HUES64 (cell line): ENCODE measurements at regions not wholly inside any gene's neighbourhood (a gene's known extent, or its start where the extent isn't known, plus 50 kb on each side); places are given as distances from the start of the nearest gene placed in this dataset.
"Not testable (repeated sequence)": the region's sequence is repeated elsewhere in the genome, so short reads cannot be mapped to it uniquely, and the experiment has no call there.

Experiments used
- H3K27ac ChIP-seq: 2 replicates; pipeline ENCODE4 v1.7.0; 2013; ENCODE audit warnings: low read depth, low read length, inconsistent platforms
- H3K27me3 ChIP-seq: 2 replicates; pipeline ENCODE4 v1.6.1; 2013; ENCODE audit warnings: mild to moderate bottlenecking, low read length; ENCODE audit not compliant: insufficient read depth
- H3K36me3 ChIP-seq: 2 replicates; pipeline ENCODE4 v1.6.1; 2013; ENCODE audit warnings: mild to moderate bottlenecking, low read length; ENCODE audit not compliant: insufficient read depth
- H3K4me1 ChIP-seq: 2 replicates; pipeline ENCODE4 v1.6.1; 2013; ENCODE audit warnings: mild to moderate bottlenecking, low read length, moderate library complexity; ENCODE audit not compliant: insufficient read depth
- H3K4me3 ChIP-seq: 2 replicates; pipeline ENCODE4 v1.5.1; 2013; ENCODE audit warnings: mild to moderate bottlenecking, low read length, moderate library complexity
- H3K9ac ChIP-seq: 2 replicates; pipeline ENCODE4 v1.6.1; 2013; ENCODE audit warnings: mild to moderate bottlenecking, low read depth, low read length
- H3K9me3 ChIP-seq: 2 replicates; pipeline ENCODE4 v1.6.1; 2013; ENCODE audit warnings: low read depth, low read length; ENCODE audit not compliant: insufficient read depth
- WGBS: fragments of 150-250, 120-280 bp; methylation state at CpG from one replicate; pipeline ENCODE4 v1.1.7; 2013; ENCODE audit warnings: missing lambda C conversion rate; 5-methylcytosine and 5-hydroxymethylcytosine counted together

DNA sequence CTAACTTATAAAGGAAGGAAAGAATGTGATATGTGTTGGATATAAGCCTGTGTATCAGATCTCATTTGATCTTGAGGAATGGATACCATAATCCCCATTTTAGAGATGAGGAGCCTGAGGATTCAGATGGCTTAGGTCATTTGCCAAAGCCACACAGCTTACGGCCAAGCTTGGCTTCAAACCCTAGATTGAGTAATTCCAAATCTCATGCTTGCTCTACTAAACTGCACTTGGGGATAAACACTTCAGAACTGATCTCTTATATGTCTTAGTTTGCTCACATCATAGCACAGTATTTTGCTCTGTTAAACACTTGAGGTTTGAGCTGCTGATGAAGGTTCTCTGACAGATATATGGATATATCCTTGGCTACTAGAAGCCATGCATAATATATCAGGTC, 504.4 kb downstream of the NTRK2 start:
- Histone ChIP-seq H3K9me3 (peaks cover 5% of the 10 kb centered on the region; the same call in 1 of the 2 replicates), H3K9ac (no peak overlapping the region), H3K27me3 (no peaks in the 10 kb centered on the region), H3K36me3 (no peaks in the 10 kb centered on the region), H3K4me3 (no peak overlapping the region), H3K4me1 (peaks cover 16% of the 10 kb centered on the region), H3K27ac (no peak overlapping the region)
- 97% methylated on average over 1 of the region's 1 CpG for WGBS

GRCh38 chr9:85172001-85172978, 502.8 kb downstream of the NTRK2 start:
- peaks cover 3% of the 10 kb centered on the region for H3K4me1 ChIP-seq
- no peaks in the 10 kb centered on the region for H3K36me3 ChIP-seq
- WGBS = 86% methylated on average over 7 of the region's 7 CpGs
- H3K9ac ChIP-seq = no peak overlapping the region
- H3K27ac ChIP-seq = no peak overlapping the region
- H3K9me3 ChIP-seq = peaks cover 5% of the 10 kb centered on the region; the same call in 1 of the 2 replicates
- H3K4me3 ChIP-seq = no peak overlapping the region
- no peaks in the 10 kb centered on the region for H3K27me3 ChIP-seq

GRCh38 chr9:85171163-85171562, 501.6 kb downstream of the NTRK2 start:
- Histone ChIP-seq H3K27ac (no peak overlapping the region), H3K9ac (no peak overlapping the region), H3K9me3 (peaks cover 5% of the 10 kb centered on the region; the same call in 1 of the 2 replicates), H3K27me3 (no peaks in the 10 kb centered on the region), H3K4me3 (no peak overlapping the region), H3K36me3 (no peaks in the 10 kb centered on the region), H3K4me1 (0 out of 2 replicates have a peak, but pooled peaks cover 3% of the 10 kb centered on the region)

DNA sequence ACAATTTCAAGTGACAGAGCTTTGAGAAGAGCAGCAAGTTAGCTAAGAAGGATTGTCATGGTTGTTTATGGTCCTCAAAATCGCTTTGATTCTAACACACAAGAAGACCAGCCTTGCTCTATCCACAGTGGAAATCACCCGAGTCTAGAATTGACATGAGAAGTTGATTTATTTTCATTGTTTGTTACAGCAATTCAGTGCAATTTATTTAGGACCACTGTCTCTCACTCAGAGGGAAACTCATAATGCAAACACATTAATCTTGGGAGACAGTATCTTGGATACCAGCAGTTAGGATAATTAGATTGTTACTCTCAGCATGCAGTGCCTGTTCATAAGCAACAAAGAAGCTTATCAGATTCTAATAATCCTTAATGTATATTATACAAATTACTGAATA, 498.9 kb downstream of the NTRK2 start:
- Histone ChIP-seq H3K4me1 (0 out of 2 replicates have a peak, but pooled peaks cover 3% of the 10 kb centered on the region), H3K9me3 (peaks cover 5% of the 10 kb centered on the region; the same call in 1 of the 2 replicates), H3K36me3 (no peaks in the 10 kb centered on the region), H3K27me3 (no peaks in the 10 kb centered on the region), H3K27ac (no peak overlapping the region), H3K4me3 (no peak overlapping the region), H3K9ac (no peak overlapping the region)
- WGBS = 91% methylated on average over 1 of the region's 2 CpGs

DNA sequence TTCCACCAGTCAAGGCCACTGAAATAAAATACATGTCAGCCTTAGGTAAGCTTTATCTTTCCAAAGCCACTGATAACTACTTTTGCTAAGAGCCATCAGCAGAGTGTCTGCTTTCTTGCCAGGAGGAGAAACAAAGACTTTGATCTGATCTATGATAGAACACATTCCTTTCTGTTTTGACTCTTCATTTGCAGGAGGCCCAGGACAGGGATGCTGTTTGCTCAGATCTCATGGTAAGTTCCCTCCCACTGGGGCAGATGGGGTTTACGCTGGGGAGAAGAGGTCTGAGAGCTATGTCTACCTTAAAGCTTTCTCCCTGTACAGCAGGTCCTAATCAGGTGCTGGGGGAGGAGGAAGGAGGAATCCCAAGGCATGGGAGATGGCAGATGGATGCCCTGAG, 497.6 kb downstream of the NTRK2 start:
- 88% methylated on average over 1 of the region's 1 CpG for WGBS
- no peak overlapping the region for H3K27ac ChIP-seq

GRCh38 chr9:85163825-85164224, 494.3 kb downstream of the NTRK2 start:
- no peak overlapping the region for H3K27ac ChIP-seq
- H3K27me3 ChIP-seq = no peaks in the 10 kb centered on the region
- H3K9me3 ChIP-seq = 0 out of 2 replicates have a peak, but pooled peaks cover 6% of the 10 kb centered on the region
- H3K9ac ChIP-seq = no peak overlapping the region
- no peak overlapping the region for H3K4me3 ChIP-seq
- no peaks in the 10 kb centered on the region for H3K36me3 ChIP-seq
- 0 out of 2 replicates have a peak, but pooled peaks cover 3% of the 10 kb centered on the region for H3K4me1 ChIP-seq
- 86% methylated on average over 1 of the region's 2 CpGs for WGBS

More for the DNA sequence above, 497.6 kb downstream of the NTRK2 start:
- H3K36me3 ChIP-seq = no peaks in the 10 kb centered on the region
- peaks cover 10% of the 10 kb centered on the region; the same call in 1 of the 2 replicates for H3K9me3 ChIP-seq
- no peak overlapping the region for H3K9ac ChIP-seq
- H3K4me1 ChIP-seq = 0 out of 2 replicates have a peak, but pooled peaks cover 3% of the 10 kb centered on the region
- H3K4me3 ChIP-seq = no peak overlapping the region
- no peaks in the 10 kb centered on the region for H3K27me3 ChIP-seq

GRCh38 chr9:85163415-85163814, 493.9 kb downstream of the NTRK2 start:
- Histone ChIP-seq H3K9ac (no peak overlapping the region), H3K4me3 (no peak overlapping the region), H3K9me3 (0 out of 2 replicates have a peak, but pooled peaks cover 6% of the 10 kb centered on the region), H3K27me3 (no peaks in the 10 kb centered on the region), H3K36me3 (no peaks in the 10 kb centered on the region), H3K4me1 (0 out of 2 replicates have a peak, but pooled peaks cover 3% of the 10 kb centered on the region), H3K27ac (no peak overlapping the region)
- 93% methylated on average over 1 of the region's 1 CpG for WGBS

GRCh38 chr9:85162822-85163221, 493.3 kb downstream of the NTRK2 start:
- no peak overlapping the region for H3K9ac ChIP-seq
- H3K4me3 ChIP-seq = no peak overlapping the region
- no peak overlapping the region for H3K27ac ChIP-seq
- H3K27me3 ChIP-seq = no peaks in the 10 kb centered on the region
- H3K4me1 ChIP-seq = 0 out of 2 replicates have a peak, but pooled peaks cover 3% of the 10 kb centered on the region
- 65% methylated on average over 3 of the region's 3 CpGs for WGBS
- H3K36me3 ChIP-seq = no peaks in the 10 kb centered on the region
- H3K9me3 ChIP-seq = 0 out of 2 replicates have a peak, but pooled peaks cover 6% of the 10 kb centered on the region

DNA sequence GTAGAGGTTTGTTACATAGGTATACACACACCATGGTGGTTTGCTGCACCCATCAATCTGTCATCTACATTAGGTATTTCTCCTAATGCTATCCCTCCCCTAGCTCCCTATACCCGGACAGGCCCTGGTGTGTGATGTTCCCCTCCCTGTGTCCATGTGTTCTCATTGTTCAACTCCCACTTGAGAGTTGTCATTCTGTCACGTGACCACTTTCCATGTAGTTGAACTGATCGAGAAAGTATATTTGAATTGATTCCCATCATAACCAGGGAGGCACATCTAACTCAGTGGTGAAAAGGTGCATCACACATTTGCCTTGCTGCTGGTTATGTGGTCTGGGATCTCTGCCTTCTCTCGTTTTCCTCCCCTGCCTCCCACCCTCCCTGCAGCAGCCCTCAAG, 491.4 kb downstream of the NTRK2 start:
- H3K9me3 ChIP-seq, H3K4me1 ChIP-seq, H3K9ac ChIP-seq, H3K4me3 ChIP-seq, H3K36me3 ChIP-seq, H3K27ac ChIP-seq, H3K27me3 ChIP-seq: not testable (repeated sequence)
- WGBS = 71% methylated on average over 1 of the region's 4 CpGs

DNA sequence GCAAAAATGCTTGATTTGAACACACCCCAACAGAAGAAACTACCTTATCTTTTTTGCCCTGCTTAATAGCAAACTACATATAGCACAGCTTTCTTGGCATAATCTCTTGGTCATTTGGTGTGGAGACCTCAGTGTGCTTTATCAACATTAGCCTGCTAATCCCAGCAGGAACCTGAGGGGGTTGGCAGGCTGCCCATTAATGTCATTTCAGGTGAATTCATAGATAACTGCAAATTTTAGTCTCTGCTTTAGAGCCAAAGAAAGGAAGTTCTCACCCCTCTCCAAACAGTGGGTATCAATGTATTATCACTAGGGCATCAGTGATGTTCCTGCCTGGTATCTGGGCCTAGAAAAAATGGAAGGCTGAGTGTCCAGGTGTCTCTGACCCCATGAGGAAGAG, 489.0 kb downstream of the NTRK2 start:
- Histone ChIP-seq H3K27ac (no peak overlapping the region), H3K9me3 (0 out of 2 replicates have a peak, but pooled peaks cover 6% of the 10 kb centered on the region), H3K9ac (no peak overlapping the region), H3K4me3 (no peak overlapping the region), H3K4me1 (peaks cover 9% of the 10 kb centered on the region), H3K36me3 (no peaks in the 10 kb centered on the region), H3K27me3 (no peaks in the 10 kb centered on the region)

GRCh38 chr9:85157772-85158171, 488.2 kb downstream of the NTRK2 start:
- no peaks in the 10 kb centered on the region for H3K27me3 ChIP-seq
- H3K9me3 ChIP-seq = 0 out of 2 replicates have a peak, but pooled peaks cover 3% of the 10 kb centered on the region
- H3K36me3 ChIP-seq = no peaks in the 10 kb centered on the region
- 91% methylated on average over 4 of the region's 6 CpGs for WGBS
- no peak overlapping the region for H3K4me3 ChIP-seq
- H3K4me1 ChIP-seq = peaks cover 9% of the 10 kb centered on the region
- no peak overlapping the region for H3K27ac ChIP-seq
- no peak overlapping the region for H3K9ac ChIP-seq
